ENCODE measurements at regions not wholly inside any gene's neighbourhood (a gene's known extent, or its start where the extent isn't known, plus 50 kb on each side); places are given as distances from the start of the nearest gene placed in this dataset.

DNA sequence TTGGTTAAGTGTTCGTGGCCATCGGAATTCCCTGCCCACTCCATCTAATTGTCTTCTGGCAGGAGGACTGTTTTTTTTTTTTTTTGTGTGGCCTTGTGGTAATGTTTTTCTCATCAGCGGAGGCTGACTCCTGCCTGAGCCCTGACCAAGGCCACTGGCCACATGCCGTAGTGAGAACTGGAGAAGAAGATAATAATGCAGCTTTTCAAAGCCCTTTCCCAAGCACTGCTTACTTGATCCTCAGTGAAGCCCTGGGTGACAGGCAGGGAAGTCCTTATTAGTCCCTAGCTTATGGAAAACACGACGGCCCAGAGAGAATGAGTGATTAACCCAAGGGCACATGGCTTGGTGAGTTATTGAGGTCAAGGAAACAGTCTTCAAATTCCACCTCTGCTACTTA lies 71.2 kb downstream of the ADM start:
- Histone ChIP-seq H3K4me1 (ENCODE audit: control insufficient read depth in 1 of 2, insufficient read depth in 1 of 2, low read depth in 1 of 2, low read length in 1 of 2) (no peaks in the 10 kb centered on the region), H3K4me3 (ENCODE audit: low read depth in 1 of 2, low read length in 1 of 2) (no peak overlapping the region), H3K9me3 (no peaks in the 10 kb centered on the region), H3K36me3 (no peaks in the 10 kb centered on the region), H3K27me3 (peaks cover 10% of the 10 kb centered on the region), H3K27ac (no peak overlapping the region)
- TF ChIP-seq, protein P1, sequence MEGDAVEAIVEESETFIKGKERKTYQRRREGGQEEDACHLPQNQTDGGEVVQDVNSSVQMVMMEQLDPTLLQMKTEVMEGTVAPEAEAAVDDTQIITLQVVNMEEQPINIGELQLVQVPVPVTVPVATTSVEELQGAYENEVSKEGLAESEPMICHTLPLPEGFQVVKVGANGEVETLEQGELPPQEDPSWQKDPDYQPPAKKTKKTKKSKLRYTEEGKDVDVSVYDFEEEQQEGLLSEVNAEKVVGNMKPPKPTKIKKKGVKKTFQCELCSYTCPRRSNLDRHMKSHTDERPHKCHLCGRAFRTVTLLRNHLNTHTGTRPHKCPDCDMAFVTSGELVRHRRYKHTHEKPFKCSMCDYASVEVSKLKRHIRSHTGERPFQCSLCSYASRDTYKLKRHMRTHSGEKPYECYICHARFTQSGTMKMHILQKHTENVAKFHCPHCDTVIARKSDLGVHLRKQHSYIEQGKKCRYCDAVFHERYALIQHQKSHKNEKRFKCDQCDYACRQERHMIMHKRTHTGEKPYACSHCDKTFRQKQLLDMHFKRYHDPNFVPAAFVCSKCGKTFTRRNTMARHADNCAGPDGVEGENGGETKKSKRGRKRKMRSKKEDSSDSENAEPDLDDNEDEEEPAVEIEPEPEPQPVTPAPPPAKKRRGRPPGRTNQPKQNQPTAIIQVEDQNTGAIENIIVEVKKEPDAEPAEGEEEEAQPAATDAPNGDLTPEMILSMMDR (IDR thresholded peaks at IDR 0.05) = no peak

DNA sequence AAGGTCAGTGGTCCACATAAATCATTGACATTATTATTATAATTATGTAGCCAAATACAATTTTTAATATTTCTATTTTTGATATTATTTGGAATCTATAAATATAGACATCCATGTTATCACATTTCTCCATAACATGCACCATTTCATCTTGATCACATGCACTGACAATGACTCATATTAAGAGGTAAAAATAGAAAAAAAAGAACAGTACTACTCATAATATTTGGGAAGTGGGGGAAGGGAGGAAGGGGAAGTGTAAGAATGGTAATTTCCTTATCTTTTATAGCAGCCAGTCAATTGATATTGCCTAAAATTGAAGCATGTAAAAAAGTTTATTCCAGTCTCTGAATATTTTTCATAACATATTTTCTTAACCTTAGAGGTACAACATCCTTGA lies 72.3 kb downstream of the ADM start:
- Histone ChIP-seq H3K4me3 (ENCODE audit: low read depth in 1 of 2, low read length in 1 of 2) (no peak overlapping the region), H3K9me3 (no peaks in the 10 kb centered on the region), H3K36me3 (no peaks in the 10 kb centered on the region), H3K27me3 (peaks cover 8% of the 10 kb centered on the region), H3K27ac (no peak overlapping the region), H3K4me1 (ENCODE audit: control insufficient read depth in 1 of 2, insufficient read depth in 1 of 2, low read depth in 1 of 2, low read length in 1 of 2) (no peaks in the 10 kb centered on the region)
- TF ChIP-seq, protein P1 (IDR thresholded peaks at IDR 0.05) = no peak

DNA sequence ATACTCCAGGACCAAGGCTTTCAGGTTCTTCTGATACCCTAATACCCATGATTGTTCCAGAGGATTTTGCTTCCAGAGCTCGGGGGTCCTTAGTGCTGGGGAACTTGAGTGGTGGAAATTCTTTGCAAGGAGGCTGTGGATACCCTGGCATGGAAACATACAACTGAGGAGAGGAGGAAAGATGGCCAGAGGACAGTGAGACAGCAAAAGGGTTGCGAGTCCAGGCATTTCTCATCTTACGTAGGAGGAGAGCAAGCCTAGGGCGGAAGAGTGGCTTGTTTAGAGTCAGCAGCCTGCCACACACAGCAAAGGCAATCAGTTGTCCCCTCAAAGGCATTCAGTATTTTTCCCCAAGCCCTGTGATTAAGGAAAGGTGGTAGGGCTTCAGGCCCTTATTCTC lies 73.5 kb downstream of the ADM start:
- Histone ChIP-seq H3K27me3 (peaks cover 8% of the 10 kb centered on the region), H3K4me1 (ENCODE audit: control insufficient read depth in 1 of 2, insufficient read depth in 1 of 2, low read depth in 1 of 2, low read length in 1 of 2) (no peaks in the 10 kb centered on the region), H3K36me3 (no peaks in the 10 kb centered on the region), H3K4me3 (ENCODE audit: low read depth in 1 of 2, low read length in 1 of 2) (no peak overlapping the region), H3K9me3 (no peaks in the 10 kb centered on the region), H3K27ac (no peak overlapping the region)
- TF ChIP-seq, protein P1 (IDR thresholded peaks at IDR 0.05) = no peak

DNA sequence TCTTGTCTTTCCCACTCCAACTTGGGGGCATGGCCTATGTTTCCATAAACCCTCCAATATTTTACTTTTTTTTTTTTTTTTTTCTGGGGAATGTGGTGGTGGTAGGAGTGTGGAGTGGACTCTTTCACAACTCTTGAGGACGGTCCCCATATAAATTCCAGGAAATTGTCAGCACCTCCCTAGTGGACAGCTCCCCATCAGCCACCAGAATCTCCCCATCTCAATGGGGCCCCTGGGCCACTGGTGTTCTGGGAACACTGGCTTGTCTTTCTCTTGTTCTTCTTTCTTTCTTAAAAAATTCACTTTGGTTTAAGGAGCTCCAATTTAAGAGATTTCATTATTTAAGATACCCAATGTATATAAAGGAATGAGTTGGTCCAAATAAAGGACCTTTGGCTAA lies 74.1 kb downstream of the ADM start:
- Histone ChIP-seq H3K9me3 (no peaks in the 10 kb centered on the region), H3K4me3 (ENCODE audit: low read depth in 1 of 2, low read length in 1 of 2) (no peak overlapping the region), H3K36me3 (no peaks in the 10 kb centered on the region), H3K27ac (no peak overlapping the region), H3K27me3 (peaks cover 8% of the 10 kb centered on the region), H3K4me1 (ENCODE audit: control insufficient read depth in 1 of 2, insufficient read depth in 1 of 2, low read depth in 1 of 2, low read length in 1 of 2) (no peaks in the 10 kb centered on the region)
- TF ChIP-seq, protein P1 (IDR thresholded peaks at IDR 0.05) = no peak

DNA sequence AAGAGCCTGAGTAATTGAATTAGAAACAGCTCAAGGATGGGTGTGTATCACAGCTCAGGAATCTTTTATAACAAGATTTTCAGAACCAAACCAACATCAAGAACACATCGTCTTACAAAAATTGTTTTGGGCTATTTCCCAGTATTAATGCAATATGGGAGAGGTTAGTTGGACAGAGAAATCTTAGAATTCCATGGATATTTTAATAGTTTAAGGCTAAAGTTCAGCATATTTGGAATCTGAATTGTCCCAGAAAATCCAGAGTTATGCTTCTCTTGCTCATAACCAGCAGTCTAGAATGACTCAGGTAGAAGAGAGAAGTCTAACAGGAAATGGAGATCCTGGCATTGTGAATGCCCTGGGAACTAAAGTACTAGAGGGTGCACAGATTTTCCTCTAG lies 74.6 kb downstream of the ADM start:
- peaks cover 8% of the 10 kb centered on the region for H3K27me3 ChIP-seq
- H3K27ac ChIP-seq = no peak overlapping the region
- TF ChIP-seq, protein P1 (IDR thresholded peaks at IDR 0.05) = no peak
- H3K4me3 ChIP-seq (ENCODE audit: low read depth in 1 of 2, low read length in 1 of 2) = no peak overlapping the region
- no peaks in the 10 kb centered on the region for H3K4me1 ChIP-seq (ENCODE audit: control insufficient read depth in 1 of 2, insufficient read depth in 1 of 2, low read depth in 1 of 2, low read length in 1 of 2)
- H3K9me3 ChIP-seq = no peaks in the 10 kb centered on the region
- no peaks in the 10 kb centered on the region for H3K36me3 ChIP-seq
